K562 (cell line): ENCODE measurements at regions not wholly inside any gene's neighbourhood (a gene's known extent, or its start where the extent isn't known, plus 50 kb on each side); places are given as distances from the start of the nearest gene placed in this dataset.

ENCODE experiments used
- CBFA2T2 ChIP-seq: fragments of 450-650 bp; conservative IDR thresholded peaks from 2 replicates; pipeline ENCODE4 v1.6.1; 2017; ENCODE audit warnings: mild to moderate bottlenecking
- CEBPG ChIP-seq, 3 experiments: fragments of 200-800 bp in 1 of 3; sonication (Bioruptor generic) in 1 of 3; sonication (generic) in 1 of 3; formaldehyde crosslinking in 1 of 3; IDR thresholded peaks in 2 of 3; conservative IDR thresholded peaks in 1 of 3; 2 replicates each; pipeline versions ENCODE4 v1.6.1 to v1.8.0; 2016 to 2022; ENCODE audit warnings: missing compliant biosample characterization in 2 of 3, missing genetic modification characterization in 2 of 3, mild to moderate bottlenecking in 1 of 3, missing genetic modification reagents in 1 of 3
- ETV6 ChIP-seq, 3 experiments: fragments of 150-350 bp in 1 of 3; sonication (generic) in 1 of 3; formaldehyde crosslinking in 1 of 3; IDR thresholded peaks; 2 replicates each; pipeline versions ENCODE4 v1.6.1 to v1.8.0; 2014 to 2022; ENCODE audit warnings: borderline replicate concordance in 2 of 3, low read depth in 2 of 3, antibody characterized with exemption in 1 of 3, low read length in 1 of 3, mild to moderate bottlenecking in 1 of 3, missing genetic modification reagents in 1 of 3
- NCOR1 ChIP-seq: fragments of 450-650 bp; IDR thresholded peaks from 2 replicates; pipeline ENCODE4 v1.6.1; 2016; ENCODE audit warnings: mild to moderate bottlenecking, moderate library complexity
- NR2C1 ChIP-seq, 2 experiments: fragments of 450-650 bp; IDR thresholded peaks; 2 replicates each; pipeline ENCODE4 v1.6.1; 2017; ENCODE audit warnings: mild to moderate bottlenecking in 2 of 2, antibody characterized with exemption in 1 of 2, inconsistent platforms in 1 of 2, missing compliant biosample characterization in 1 of 2, missing genetic modification characterization in 1 of 2
- PRPF4 ChIP-seq: fragments of 200-400 bp; formaldehyde crosslinking; IDR thresholded peaks from one replicate; pipeline ENCODE4 v1.6.1; 2017; ENCODE audit warnings: low read length, low read depth, mild to moderate bottlenecking; ENCODE audit not compliant: insufficient read depth, poor library complexity, severe bottlenecking
- RBM14 ChIP-seq: fragments of 200-400 bp; formaldehyde crosslinking; IDR thresholded peaks from 2 replicates; pipeline ENCODE4 v1.6.1; 2018; ENCODE audit warnings: low read depth, mild to moderate bottlenecking, low read length, moderate library complexity, borderline replicate concordance; ENCODE audit not compliant: insufficient read depth
- ZBTB11 ChIP-seq, 3 experiments: fragments of 200-800 bp in 1 of 3; fragments of 250-450 bp in 1 of 3; fragments of 450-650 bp in 1 of 3; sonication (Bioruptor Pico) in 1 of 3; sonication (Bioruptor generic) in 1 of 3; formaldehyde crosslinking in 1 of 3; IDR thresholded peaks; 2 replicates each; pipeline versions ENCODE4 v1.6.1 to v1.8.0; 2016 to 2022; ENCODE audit warnings: mild to moderate bottlenecking in 2 of 3, missing genetic modification characterization in 2 of 3, missing compliant biosample characterization in 1 of 3, moderate library complexity in 1 of 3
- ZNF644 ChIP-seq: fragments of 200-800 bp; sonication (Bioruptor generic); IDR thresholded peaks from 2 replicates; pipeline ENCODE4 v1.6.1; 2016; ENCODE audit warnings: low read depth, missing genetic modification characterization, missing compliant biosample characterization

DNA sequence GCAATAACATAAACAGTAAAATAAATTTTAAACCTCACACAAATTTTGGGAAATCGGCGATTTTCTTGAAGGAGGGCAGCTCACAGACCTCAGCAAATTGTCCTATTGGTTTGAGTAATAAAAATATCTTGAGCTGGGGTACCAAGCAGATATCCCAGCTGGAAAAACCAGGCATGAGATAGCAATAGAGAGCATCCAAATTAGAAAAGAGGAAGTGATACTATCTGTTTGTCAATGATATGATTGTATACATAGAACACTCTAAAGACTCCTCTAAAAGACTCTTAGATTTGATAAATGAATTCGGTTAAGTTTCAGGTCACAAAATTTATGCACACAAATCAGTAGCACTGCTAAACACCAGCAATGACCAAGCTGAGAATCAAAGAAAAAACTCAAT is 90.5 kb upstream of the ACTRT1 start (continued):
- TF ChIP-seq ZBTB11 (CRISPR knock-in tag; IDR thresholded peaks at IDR 0.05) (no peak), NR2C1 (IDR thresholded peaks at IDR 0.05) (no peak), NR2C1 (tag; IDR thresholded peaks at IDR 0.05) (no peak), CBFA2T2 (no peak), NCOR1 (no peak), ETV6 (IDR thresholded peaks at IDR 0.05; ENCODE audit: borderline replicate concordance in 1 of 2, low read depth in 2 of 2, low read length in 1 of 2) (no peak), ETV6 (CRISPR knock-in tag; IDR thresholded peaks at IDR 0.05; ENCODE audit: borderline replicate concordance) (no peak), CEBPG (CRISPR knock-in tag; IDR thresholded peaks at IDR 0.05) (no peak), CEBPG (tag; conservative IDR thresholded peaks at IDR 0.05 in 1 of 2, IDR thresholded peaks at IDR 0.05 in 1 of 2) (no peak), RBM14 (no peak), ZNF644 (tag) (no peak), PRPF4 (no peak)
